ENCODE measurements at regions not wholly inside any gene's neighbourhood (a gene's known extent, or its start where the extent isn't known, plus 50 kb on each side); places are given as distances from the start of the nearest gene placed in this dataset.

GRCh38 chr6:85116475-85116874 lies 333.4 kb upstream of the NT5E start:
- DNase-seq (ENCODE audit: low spot score in 2 of 2), result no peak
- in situ Hi-C loops (cut with MboI; ENCODE audit: low sequenced_read_pairs), result no loop called here
- H3K36me3 ChIP-seq (replicated peaks), result no peaks in the 10 kb centered on the region
- H3K9me3 ChIP-seq, result no peaks in the 10 kb centered on the region
- no peaks in the 10 kb centered on the region for H3K4me1 ChIP-seq
- H3K4me3 ChIP-seq, result no peak overlapping the region
- no peaks in the 10 kb centered on the region for H3K27me3 ChIP-seq (ENCODE audit: low read depth)

DNA sequence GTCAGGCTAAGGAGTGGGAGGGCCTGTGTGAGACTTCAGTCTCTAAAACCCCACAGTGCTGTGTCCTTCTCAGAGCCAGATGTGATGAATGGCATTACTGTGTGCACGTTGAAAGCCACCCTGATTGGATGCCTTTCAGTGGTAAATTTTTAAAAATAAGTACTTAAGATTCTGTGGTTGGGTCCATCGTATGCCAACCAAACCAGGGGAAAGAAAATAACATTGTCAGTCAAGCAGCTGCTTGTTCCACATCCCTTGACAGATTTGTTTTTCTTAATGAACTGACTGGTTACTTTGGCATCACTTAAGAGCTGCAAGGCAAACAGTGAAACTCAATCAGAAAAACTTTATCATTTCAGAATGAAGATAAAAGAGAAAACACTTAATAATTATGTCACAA lies 334.0 kb upstream of the NT5E start:
- no peak for DNase-seq (ENCODE audit: low spot score in 2 of 2)
- Histone ChIP-seq H3K9me3 (no peaks in the 10 kb centered on the region), H3K4me3 (no peak overlapping the region), H3K4me1 (no peaks in the 10 kb centered on the region), H3K36me3 (replicated peaks) (no peaks in the 10 kb centered on the region), H3K27me3 (ENCODE audit: low read depth) (no peaks in the 10 kb centered on the region)
- in situ Hi-C loops (cut with MboI; ENCODE audit: low sequenced_read_pairs), result no loop called here

DNA sequence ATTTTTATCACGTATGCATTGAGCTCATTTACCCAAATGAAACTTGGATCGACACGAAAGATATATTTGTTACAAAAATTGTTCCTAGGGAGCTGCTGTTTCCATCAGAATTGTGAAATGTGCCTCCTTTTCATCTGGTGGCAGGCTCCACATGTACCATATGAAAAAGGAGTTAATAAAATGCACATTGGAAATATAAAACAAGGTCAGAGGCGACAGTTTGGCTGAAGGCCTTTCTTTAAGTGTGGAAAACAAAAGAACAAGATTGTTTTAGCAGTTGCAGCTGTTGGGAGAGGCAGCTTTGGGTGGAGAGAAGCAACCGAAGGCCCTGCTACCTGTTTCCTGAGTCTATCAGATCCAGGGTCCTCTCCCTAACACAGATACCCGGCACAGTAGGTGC lies 334.5 kb upstream of the NT5E start:
- Histone ChIP-seq H3K27me3 (ENCODE audit: low read depth) (no peaks in the 10 kb centered on the region), H3K4me3 (no peak overlapping the region), H3K4me1 (no peaks in the 10 kb centered on the region), H3K36me3 (replicated peaks) (no peaks in the 10 kb centered on the region), H3K9me3 (no peaks in the 10 kb centered on the region)
- no peak for DNase-seq (ENCODE audit: low spot score in 2 of 2)
- in situ Hi-C loops (cut with MboI; ENCODE audit: low sequenced_read_pairs), result no loop called here

DNA sequence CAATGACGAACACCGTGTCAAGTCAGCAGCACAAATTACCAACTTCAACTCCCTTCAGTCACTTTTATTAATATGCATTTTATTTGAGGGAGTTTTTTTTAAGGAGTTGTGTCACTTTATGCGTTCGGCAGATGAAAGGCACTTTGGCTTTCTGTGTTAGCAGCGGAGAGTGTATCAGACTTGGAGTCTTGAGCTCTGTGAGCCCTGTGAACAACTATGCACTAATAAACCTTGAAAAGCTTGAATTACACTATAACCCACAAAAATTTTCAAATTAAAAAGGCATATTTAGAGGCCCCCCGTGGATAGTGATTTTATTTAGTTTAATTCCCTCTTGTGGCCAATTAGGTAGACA lies 335.3 kb upstream of the NT5E start:
- in situ Hi-C loops (cut with MboI; ENCODE audit: low sequenced_read_pairs), result no loop called here
- DNase-seq (ENCODE audit: low spot score in 2 of 2), result no peak
- Histone ChIP-seq H3K27me3 (ENCODE audit: low read depth) (no peaks in the 10 kb centered on the region), H3K36me3 (replicated peaks) (no peaks in the 10 kb centered on the region), H3K4me3 (no peak overlapping the region), H3K9me3 (no peaks in the 10 kb centered on the region), H3K4me1 (no peaks in the 10 kb centered on the region)

- Histone ChIP-seq H3K27me3 (ENCODE audit: low read depth) (no peaks in the 10 kb centered on the region), H3K4me3 (no peak overlapping the region), H3K9me3 (no peaks in the 10 kb centered on the region), H3K4me1 (no peaks in the 10 kb centered on the region), H3K36me3 (replicated peaks) (no peaks in the 10 kb centered on the region)
- no peak for DNase-seq (ENCODE audit: low spot score in 2 of 2)
- in situ Hi-C loops (cut with MboI; ENCODE audit: low sequenced_read_pairs), result no loop called here
Observed at GRCh38 chr6:85113934-85114580, 335.8 kb upstream of the NT5E start.

DNA sequence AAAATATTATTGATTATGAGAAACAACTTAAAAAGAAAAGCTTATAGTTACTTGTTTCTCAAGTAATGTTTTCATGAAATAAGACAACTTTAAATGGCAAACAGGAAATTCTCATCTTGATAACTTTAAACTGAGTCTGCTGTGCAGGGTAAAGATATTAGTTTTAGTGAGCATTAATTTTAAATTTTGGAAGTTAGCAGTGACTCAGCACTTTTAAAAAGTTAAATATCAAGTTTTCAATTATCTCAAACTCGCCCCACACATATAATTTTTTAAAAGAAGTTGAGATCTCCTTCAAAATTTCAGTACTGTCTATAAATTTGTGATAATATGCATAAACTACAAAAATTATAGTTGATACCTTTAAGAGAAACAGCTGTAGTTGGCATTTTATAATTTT lies 337.3 kb upstream of the NT5E start:
- H3K9me3 ChIP-seq, result no peaks in the 10 kb centered on the region
- in situ Hi-C loops (cut with MboI; ENCODE audit: low sequenced_read_pairs), result no loop called here
- DNase-seq (ENCODE audit: low spot score in 2 of 2), result no peak

GRCh38 chr6:85111481-85112011 lies 338.3 kb upstream of the NT5E start:
- no peaks in the 10 kb centered on the region for H3K27me3 ChIP-seq (ENCODE audit: low read depth)
- H3K9me3 ChIP-seq, result no peaks in the 10 kb centered on the region
- no peaks in the 10 kb centered on the region for H3K36me3 ChIP-seq (replicated peaks)
- H3K4me1 ChIP-seq, result no peaks in the 10 kb centered on the region
- DNase-seq (ENCODE audit: low spot score in 2 of 2), result no peak
- no peak overlapping the region for H3K4me3 ChIP-seq
- in situ Hi-C loops (cut with MboI; ENCODE audit: low sequenced_read_pairs), result no loop called here

More for the DNA sequence above, 337.3 kb upstream of the NT5E start:
- Histone ChIP-seq H3K4me3 (no peak overlapping the region), H3K36me3 (replicated peaks) (no peaks in the 10 kb centered on the region), H3K4me1 (no peaks in the 10 kb centered on the region), H3K27me3 (ENCODE audit: low read depth) (no peaks in the 10 kb centered on the region)

GRCh38 chr6:85110943-85111342 lies 338.9 kb upstream of the NT5E start:
- DNase-seq (ENCODE audit: low spot score in 2 of 2), result no peak
- in situ Hi-C loops (cut with MboI; ENCODE audit: low sequenced_read_pairs), result no loop called here
- Histone ChIP-seq H3K4me1 (no peaks in the 10 kb centered on the region), H3K9me3 (no peaks in the 10 kb centered on the region), H3K27me3 (ENCODE audit: low read depth) (no peaks in the 10 kb centered on the region), H3K4me3 (no peak overlapping the region), H3K36me3 (replicated peaks) (no peaks in the 10 kb centered on the region)

DNA sequence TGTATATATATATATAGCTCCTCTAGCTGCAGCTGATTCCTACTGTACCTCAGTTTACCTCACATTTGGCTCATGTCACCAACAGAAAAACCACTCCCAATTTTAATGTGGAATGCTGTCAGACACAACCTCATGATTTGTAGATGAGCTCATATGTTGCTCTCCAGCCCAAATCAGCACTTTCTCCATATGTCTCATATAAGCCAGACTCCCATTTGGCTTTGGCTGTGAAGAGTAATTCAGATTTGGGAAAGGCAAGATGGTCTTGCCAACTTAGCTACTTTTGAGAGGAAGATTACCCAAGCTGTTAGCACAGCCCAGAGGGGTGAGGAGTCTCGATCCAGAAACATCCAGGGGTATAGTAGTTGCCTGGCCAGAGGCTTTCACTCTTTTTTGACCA lies 342.2 kb upstream of the NT5E start:
- no peaks in the 10 kb centered on the region for H3K27me3 ChIP-seq (ENCODE audit: low read depth)
- no peaks in the 10 kb centered on the region for H3K36me3 ChIP-seq (replicated peaks)
- H3K4me1 ChIP-seq, result no peaks in the 10 kb centered on the region
- H3K9me3 ChIP-seq, result no peaks in the 10 kb centered on the region
- no peak overlapping the region for H3K4me3 ChIP-seq
- no peak for DNase-seq (ENCODE audit: low spot score in 2 of 2)
- in situ Hi-C loops (cut with MboI; ENCODE audit: low sequenced_read_pairs), result no loop called here

DNA sequence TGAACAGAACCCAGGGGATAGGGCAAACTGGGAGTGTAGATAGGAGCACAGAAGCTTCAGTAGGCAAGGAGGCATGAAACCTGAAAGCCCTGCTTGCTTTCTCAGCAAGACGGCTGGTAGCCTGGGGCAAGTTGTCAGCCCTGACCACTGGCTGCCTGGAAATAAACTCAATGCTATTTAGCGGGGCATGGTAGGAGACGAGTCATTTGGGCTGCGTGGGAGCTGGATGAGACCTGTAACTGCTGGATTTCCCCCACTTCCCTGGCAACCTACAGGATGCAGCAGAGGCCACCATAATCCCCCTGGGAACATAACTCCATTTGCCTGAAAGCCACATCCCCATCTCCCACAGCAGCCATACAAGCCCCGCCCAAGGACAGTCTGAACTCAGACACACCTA lies 332.6 kb upstream of the TBX18 start:
- Histone ChIP-seq H3K9me3 (no peaks in the 10 kb centered on the region), H3K4me3 (no peak overlapping the region), H3K27me3 (ENCODE audit: low read depth) (no peaks in the 10 kb centered on the region), H3K4me1 (no peaks in the 10 kb centered on the region), H3K36me3 (replicated peaks) (no peaks in the 10 kb centered on the region)
- no peak for DNase-seq (ENCODE audit: low spot score in 2 of 2)
- in situ Hi-C loops (cut with MboI; ENCODE audit: low sequenced_read_pairs), result no loop called here

DNA sequence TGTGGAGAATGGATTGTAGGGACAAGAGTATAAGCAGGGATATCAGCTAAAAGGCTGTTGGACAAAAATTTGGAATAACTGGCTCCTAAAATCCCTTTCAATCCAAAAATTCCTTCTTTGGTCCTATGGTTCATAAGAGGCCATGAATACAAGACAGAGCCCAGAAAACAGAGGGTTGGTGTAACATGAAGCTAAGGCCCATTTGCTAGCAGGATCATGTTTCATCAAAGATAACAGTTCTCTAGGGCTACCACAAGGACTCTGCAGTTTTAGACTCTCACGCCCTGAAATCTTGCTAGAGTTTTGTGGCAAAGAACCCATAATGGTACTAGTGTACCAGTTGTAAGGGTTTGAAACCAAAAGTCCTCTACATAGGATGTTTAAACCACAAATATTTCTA lies 327.8 kb upstream of the TBX18 start:
- no peak for DNase-seq (ENCODE audit: low spot score in 2 of 2)
- in situ Hi-C loops (cut with MboI; ENCODE audit: low sequenced_read_pairs), result no loop called here
- Histone ChIP-seq H3K9me3 (no peaks in the 10 kb centered on the region), H3K4me1 (no peaks in the 10 kb centered on the region), H3K36me3 (replicated peaks) (no peaks in the 10 kb centered on the region), H3K27me3 (ENCODE audit: low read depth) (no peaks in the 10 kb centered on the region), H3K4me3 (no peak overlapping the region)

- no peak for DNase-seq (ENCODE audit: low spot score in 2 of 2)
- H3K36me3 ChIP-seq (replicated peaks), result no peaks in the 10 kb centered on the region
- no peak overlapping the region for H3K4me3 ChIP-seq
- in situ Hi-C loops (cut with MboI; ENCODE audit: low sequenced_read_pairs), result no loop called here
- no peaks in the 10 kb centered on the region for H3K27me3 ChIP-seq (ENCODE audit: low read depth)
- no peaks in the 10 kb centered on the region for H3K9me3 ChIP-seq
- H3K4me1 ChIP-seq, result no peaks in the 10 kb centered on the region
Observed at GRCh38 chr6:85089255-85089654, 324.9 kb upstream of the TBX18 start.

DNA sequence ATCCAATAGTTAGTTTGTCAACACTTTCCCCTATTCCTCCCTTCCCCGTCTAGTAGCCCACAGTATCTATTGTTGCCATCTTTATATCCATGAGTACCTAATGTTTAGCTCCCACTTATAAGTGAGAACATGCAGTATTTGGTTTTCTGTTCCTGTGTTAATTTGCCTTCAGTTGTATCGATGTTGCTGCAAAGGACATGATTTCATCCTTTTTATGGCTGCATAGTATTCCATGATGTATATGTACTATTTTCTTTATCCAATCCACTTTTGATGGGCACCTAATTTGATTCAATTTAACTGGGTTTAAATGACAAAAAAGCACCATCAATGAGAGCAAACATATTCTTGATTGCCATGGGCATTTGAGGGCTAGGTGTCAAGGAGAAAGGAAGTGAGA lies 321.5 kb upstream of the TBX18 start:
- DNase-seq (ENCODE audit: low spot score in 2 of 2), result no peak
- Histone ChIP-seq H3K4me1 (no peaks in the 10 kb centered on the region), H3K27me3 (ENCODE audit: low read depth) (no peaks in the 10 kb centered on the region), H3K9me3 (no peaks in the 10 kb centered on the region), H3K36me3 (replicated peaks) (no peaks in the 10 kb centered on the region), H3K4me3 (no peak overlapping the region)
- in situ Hi-C loops (cut with MboI; ENCODE audit: low sequenced_read_pairs), result no loop called here

DNA sequence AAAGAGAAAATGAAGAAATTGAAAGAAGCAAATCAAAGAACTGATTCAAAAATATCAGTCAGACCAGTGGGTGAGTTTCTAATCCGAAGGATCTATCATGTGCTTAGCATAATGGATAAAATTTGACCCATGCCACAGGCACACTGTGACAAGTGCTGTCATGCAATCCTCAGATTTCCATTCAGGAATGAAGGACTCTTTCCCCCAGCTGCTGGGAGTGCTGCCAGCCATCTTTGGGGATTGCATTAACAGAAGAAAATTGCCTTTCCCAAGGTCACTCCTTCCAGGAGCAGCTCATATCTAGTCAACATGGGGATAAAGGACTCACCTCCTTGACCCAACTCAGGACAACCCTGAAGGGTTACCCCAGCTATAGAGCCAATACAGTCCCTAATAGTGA lies 316.7 kb upstream of the TBX18 start:
- Histone ChIP-seq H3K27me3 (ENCODE audit: low read depth) (no peaks in the 10 kb centered on the region), H3K4me3 (no peak overlapping the region), H3K9me3 (no peaks in the 10 kb centered on the region), H3K36me3 (replicated peaks) (no peaks in the 10 kb centered on the region), H3K4me1 (no peaks in the 10 kb centered on the region)
- DNase-seq (ENCODE audit: low spot score in 2 of 2), result no peak
- in situ Hi-C loops (cut with MboI; ENCODE audit: low sequenced_read_pairs), result no loop called here

DNA sequence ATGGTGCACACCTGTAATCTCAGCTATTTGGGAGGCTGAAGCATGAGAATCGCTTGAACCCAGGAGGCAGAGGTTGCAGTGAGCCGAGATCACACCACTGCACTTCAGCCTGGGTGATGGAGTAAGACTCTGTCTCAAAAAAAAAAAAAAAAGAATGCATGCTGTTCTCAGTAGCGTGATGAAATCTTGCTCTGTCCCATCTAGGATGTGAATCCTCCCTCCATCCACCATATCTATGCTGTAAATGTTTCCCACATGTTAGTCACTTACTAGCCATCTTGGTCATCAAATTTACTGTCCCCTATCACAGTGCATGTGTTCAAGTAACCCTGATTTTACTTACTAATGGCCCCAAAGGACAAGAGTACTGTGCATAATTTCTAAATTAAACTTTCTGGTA lies 315.4 kb upstream of the TBX18 start:
- no peaks in the 10 kb centered on the region for H3K4me1 ChIP-seq
- H3K9me3 ChIP-seq, result no peaks in the 10 kb centered on the region
- in situ Hi-C loops (cut with MboI; ENCODE audit: low sequenced_read_pairs), result no loop called here
- no peaks in the 10 kb centered on the region for H3K36me3 ChIP-seq (replicated peaks)
- H3K4me3 ChIP-seq, result no peak overlapping the region
- H3K27me3 ChIP-seq (ENCODE audit: low read depth), result no peaks in the 10 kb centered on the region
- DNase-seq (ENCODE audit: low spot score in 2 of 2), result no peak
